ENCODE measurements at regions not wholly inside any gene's neighbourhood (a gene's known extent, or its start where the extent isn't known, plus 50 kb on each side); places are given as distances from the start of the nearest gene placed in this dataset.

GRCh38 chr1:189550498-189550897, 927.2 kb downstream of the BRINP3 start:
- no peak for TF ChIP-seq POLR2AphosphoS5 (IDR thresholded peaks at IDR 0.05; ENCODE audit: low read depth, low read length)
- no peak for TF ChIP-seq POLR2A (IDR thresholded peaks at IDR 0.05; ENCODE audit: low read depth, low read length)
- TF ChIP-seq TAF1 (IDR thresholded peaks at IDR 0.05; ENCODE audit: borderline replicate concordance, low read depth, low read length) = no peak

Data from GM12892 (cell line).